Stimulated activated CD8-positive, alpha-beta memory T cell treated with anti-CD3 and anti-CD28 coated beads, Interleukin-7, amount 100 ng/mL, for 4 hours (primary cell): ENCODE measurements at regions not wholly inside any gene's neighbourhood (a gene's known extent, or its start where the extent isn't known, plus 50 kb on each side); places are given as distances from the start of the nearest gene placed in this dataset.

Experiments used
- DNase-seq, 2 donors: peaks; one replicate each; pipeline ENCODE4 v3.0.0-alpha.2; 2020; ENCODE audit warnings: low read depth in 2 of 2

DNA sequence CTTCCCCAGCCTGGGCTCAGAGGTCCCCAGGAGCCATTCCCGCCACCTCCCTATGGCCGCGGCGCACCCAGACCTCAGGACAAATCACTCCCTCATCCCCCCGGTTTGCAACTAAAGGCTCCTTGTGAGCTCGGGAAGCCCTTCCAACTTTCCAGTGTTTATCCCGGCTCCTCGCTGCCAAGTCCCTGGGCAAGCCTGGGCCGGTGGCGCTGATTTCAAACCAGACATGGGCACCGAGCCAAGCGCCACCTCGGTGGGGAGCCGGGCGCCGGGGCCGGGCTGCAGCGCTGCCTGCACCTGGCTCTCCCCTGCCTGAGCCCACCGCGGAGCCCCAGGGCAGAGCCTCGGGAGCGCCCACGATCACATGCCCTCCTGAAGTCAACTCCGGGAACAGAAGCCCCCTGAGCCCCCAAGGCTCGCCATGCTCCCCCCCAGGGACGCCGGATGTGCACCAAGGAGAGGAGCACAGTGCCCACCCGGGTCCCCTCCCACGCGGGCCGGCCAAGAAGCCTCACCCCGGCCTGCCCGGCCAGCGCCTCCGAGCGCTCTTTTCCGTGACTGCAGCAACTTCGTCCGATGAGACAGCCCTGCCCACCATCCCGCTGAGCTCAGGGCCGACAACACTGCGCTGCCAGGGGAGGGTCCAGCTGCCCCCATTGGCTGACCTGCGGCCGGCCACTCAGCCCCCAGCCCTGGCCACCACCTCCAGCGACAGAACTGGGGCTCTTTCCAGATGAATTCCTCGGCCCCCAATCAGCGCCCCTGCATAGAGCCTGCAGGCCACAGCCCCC is 50.0 kb downstream of the NCOR2 start:
- no peak for DNase-seq

DNA sequence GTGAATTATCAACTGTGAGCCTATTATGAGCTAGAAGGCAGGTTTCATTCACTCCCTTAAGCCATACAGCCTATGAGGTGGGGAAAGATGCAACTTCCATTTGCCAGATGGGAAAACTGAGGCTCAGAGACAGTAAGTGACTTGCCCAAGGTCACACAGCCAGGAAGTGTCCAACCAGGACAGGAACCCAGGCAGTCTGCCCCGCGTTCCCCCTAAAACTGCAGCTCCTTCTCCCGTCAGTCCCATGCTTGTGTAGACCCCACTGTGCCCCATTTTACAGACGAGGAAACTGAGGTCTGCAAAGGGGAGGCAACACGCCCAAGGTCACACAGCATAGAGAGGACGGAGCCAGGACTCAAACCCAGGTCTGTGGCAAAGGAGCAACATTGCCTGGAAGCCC is 50.6 kb downstream of the NCOR2 start:
- no peak for DNase-seq

DNA sequence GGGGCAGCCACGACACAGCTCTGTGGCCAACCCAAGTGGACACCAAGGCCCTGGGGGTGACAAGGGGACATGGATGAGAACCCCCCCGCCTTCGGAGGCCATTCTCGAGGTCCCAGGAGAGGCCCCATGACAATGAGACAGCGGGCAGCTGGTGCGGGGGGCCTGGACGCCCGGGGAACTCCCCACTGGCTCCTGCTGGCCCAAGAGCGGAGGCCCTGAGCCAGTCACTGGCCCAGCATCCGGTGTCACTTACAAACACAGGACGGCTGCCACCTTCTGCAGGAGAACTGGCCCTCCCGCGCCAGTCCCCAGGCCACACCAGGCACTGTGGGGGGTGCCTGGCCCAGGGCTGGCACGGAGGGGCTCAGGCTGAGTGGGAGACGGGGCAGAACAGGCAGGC is 51.4 kb downstream of the NCOR2 start:
- DNase-seq = no peak

DNA sequence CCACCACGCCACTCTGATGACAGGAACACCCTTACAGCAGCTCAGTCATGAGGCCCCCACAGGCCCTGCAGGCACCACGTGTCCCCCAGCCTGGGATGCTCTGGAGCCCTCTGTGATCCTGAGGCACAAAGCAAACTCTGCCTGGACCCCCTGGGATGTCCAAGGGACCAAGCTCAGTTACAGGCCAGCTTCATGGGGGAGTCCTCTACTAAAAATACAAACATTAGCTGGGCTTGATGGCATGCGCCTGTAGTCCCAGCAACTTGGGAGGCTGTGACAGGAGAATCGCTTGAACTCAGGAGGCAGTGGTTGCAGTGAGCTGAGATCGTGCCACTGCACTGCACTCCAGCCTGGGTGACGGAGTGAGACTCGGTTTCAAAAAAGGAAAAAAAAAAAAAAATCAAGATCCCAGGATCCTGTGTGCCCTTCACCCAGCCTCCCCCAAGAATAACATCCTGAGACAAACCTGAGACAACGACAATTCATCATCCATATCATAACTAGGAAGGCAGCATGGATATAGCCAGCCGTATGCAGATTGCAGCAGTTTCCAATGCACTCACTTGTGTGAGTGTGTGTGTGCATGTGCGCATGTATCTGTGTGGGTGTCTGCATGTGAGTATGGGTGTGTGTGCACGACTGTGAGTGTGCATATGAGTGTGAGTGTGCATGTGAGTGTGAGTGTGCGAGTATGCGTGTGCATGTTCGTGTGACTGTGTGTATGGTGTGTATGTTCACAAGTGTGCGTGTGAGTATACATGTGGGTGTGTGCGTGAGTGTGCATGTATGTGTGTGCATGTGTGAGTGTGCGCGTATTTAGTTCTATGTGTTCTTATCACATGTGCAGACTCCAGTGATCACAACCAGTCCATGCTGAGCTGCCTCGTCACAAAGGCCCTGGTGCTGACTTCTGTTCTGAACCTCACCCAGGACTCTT is 52.1 kb downstream of the NCOR2 start:
- DNase-seq = no peak

DNA sequence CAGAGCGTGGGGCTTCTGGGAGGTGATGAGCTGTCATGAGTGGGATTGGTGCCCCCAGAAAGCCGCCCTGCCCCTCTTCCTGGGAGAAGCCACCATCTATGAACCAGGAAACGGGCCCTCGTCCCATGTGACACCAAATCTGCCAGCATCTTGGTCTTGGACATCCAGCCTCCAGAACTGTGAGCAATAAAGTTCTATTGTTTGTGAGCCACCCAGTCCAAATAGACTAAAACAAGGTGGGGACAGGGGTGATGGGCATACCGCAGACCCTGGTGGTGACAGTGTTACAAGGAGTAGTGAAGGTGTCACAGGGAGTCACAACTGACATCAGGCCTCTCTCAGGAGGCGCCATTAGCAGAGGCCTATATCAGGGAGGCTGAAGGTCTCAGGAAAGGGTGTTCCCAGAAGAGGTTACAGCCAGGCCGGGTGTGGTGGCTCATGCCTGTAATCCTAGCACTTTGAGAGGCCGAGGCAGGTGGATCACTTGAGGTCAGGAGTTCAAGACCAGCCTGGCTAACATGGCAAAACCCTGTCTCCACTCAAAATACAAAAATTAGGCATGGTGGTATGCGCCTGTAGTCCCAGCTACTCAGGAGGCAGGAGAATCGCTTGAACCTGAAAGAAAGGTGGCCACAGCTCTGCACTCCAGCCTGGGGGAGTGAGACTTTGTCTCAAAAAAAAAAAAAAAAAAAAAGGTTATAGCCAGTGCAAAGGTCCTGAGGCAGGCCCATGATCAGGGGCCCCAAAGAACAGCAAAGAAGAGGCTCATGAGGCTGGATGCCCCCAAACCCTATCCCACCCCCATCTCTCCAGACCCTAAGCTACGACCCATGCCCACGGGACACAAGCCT is 53.0 kb downstream of the NCOR2 start:
- DNase-seq = no peak

DNA sequence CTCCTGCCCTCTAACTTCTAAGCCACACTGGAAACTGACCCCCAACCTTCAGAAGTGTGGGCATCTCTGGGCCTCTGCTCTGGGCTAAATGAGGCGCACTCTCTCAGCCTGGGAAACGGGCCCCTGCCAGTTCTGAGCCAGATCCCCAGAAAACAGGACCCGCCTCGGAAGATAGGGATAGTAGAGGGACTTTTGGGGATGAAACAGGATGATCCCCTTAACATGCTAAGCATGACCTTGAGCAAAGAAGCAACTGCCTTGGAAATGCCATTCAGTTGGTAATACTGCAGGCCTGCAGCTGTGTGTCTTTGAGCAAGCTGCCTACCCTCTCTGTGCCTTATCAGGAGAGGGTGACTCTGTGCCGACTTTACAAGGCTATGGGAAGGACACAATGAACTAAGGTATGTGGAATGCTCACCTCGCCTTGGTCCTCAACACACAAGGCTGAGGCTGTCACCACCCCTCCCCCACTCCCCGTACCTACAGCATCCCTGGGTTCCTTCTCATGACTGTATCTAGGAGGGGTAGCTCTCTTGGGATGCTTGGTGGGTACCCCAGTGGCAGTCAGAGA is 54.0 kb downstream of the NCOR2 start:
- no peak for DNase-seq

DNA sequence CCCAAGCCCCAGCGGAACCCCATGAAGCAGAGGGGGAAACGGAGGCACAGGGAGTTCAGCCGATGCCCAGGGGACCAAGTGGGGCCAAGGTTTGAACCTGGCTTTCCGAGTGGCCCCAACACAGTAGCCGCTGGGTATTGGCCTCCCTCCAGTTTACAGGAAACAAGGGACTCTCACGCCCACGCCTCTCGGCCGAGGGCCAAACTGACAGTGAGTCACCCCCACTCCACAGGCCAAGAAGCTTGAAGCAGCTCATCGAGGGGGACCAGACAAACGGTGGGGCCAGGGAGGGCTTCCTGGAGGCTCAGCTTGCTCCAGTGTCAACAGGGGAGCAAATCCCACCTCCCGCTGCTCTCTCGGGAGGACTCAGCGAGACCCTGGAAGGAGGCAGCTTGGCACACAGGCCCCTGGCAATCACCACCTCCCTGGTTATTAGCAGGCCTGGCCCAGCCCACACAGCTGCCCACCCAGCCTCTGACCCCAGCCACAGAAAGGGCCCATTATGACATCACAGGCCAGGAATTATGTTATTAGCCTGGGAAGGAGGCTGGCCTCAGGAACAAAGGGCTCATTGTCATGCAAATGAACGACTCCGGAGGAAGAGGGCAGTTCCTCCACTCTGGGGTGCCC is 54.6 kb downstream of the NCOR2 start:
- no peak for DNase-seq

DNA sequence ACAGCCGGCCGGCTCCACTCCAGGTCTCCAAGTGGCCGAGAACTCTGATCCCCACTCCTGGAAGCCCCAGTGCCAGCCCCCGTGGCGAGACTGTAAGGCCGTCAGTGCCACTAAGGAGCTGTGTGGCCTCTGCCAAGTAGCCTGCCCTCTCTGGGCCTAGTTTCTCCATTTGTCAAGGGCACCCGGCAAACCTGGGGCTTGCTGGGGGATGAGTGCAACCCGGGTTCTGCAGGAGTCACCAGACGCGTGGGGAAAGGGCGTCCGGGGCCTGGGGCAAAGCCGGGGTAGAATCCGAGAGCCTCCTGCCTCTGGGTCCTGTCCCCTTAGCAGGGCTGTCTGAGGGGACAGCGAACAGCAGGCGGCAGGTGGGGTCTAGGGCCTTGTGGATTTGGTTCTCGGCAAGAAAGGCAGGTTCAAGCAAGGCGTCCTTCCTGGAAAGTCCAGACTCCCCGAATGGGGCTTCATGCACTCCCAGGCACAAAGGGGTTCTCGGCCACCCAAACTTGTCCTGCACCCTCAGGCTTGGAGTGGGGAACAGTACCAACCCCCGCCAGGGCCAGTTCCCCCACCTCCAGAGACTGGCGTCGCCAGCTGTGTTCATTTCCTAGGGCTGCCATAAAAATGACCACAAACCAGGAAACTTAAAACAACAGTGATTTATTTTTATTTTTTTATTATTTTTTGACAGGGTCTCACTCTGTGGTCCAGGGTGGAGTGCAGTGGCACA is 56.0 kb downstream of the NCOR2 start:
- no peak for DNase-seq

DNA sequence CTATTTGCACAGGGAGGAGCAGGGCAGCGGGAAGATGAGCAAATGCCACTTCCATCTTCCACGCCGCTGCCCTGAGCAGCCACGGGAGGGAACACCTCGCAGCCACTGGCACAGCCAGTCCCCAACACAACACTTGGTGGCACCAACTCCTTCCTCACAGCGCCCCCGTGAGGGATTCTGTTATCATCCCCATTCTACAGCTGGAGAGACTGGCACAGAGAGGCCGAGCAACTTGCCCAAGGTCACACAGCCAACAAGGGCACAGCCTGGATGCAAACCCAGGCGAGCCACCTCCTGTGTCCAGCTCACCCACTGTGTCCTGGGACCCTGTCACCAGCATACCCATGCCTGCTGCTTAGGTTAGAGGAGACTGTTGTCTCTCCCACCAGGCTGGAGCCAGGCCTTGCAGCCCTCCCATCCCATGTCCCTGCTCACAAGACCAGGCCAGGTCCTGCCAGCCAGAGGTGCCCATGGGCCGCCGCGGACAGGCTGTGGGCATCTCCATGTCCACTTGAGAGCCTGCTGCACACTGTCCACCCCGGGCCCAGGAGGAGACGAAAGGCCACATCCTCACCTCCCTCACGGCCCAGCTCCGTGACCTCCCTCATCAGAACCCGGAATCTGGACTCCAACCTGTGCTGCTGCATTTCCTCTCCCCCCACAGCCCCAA is 57.0 kb downstream of the NCOR2 start:
- no peak for DNase-seq

DNA sequence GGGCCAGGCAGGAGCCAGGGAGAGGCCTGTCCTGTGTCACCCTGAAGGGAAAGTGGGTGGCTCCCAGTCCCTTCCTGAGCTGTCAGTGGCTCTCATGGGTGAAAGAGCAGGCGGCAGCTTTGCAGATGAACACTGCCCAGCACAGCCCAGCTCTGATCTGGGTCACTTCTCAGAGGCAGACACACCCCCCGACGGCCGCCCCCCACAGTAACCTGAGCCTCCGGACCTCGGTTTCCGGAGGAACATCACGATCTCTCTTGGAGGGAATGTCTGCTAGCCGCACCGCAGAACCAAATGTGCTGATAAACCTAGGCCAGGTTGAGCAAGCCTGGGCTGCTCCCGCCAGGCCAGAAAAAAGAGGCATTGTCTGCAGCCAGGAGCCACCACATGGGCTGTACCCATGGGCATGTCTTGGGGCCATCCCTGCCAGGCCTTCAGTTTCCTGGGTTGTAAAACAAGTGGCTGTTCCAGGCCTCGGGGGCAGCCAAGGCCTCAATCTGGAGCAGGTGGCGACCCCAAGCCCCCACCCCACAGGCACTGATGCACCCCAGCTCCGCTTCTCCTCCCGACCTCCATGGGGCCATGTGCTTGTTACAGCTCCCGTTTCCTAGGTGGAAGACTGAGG is 57.6 kb downstream of the NCOR2 start:
- no peak for DNase-seq

DNA sequence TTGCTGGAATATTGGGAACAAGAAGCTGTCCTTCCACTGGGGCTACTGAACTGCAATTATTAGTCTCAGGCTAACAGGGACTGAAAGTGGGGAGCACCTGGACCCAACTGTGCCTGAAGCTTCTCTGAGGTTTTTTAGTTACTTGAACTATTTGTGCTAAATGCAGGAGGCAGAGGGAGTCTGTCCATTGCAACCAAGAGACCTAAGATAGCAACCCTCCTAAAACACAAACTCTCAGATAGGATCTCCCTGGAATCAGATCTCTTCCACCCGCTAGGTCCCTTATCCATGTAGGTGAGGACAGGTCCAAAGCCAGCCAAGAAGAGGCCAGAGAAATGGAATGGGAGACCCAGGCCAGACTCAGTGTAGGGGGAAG is 58.1 kb downstream of the NCOR2 start:
- DNase-seq = no peak

DNA sequence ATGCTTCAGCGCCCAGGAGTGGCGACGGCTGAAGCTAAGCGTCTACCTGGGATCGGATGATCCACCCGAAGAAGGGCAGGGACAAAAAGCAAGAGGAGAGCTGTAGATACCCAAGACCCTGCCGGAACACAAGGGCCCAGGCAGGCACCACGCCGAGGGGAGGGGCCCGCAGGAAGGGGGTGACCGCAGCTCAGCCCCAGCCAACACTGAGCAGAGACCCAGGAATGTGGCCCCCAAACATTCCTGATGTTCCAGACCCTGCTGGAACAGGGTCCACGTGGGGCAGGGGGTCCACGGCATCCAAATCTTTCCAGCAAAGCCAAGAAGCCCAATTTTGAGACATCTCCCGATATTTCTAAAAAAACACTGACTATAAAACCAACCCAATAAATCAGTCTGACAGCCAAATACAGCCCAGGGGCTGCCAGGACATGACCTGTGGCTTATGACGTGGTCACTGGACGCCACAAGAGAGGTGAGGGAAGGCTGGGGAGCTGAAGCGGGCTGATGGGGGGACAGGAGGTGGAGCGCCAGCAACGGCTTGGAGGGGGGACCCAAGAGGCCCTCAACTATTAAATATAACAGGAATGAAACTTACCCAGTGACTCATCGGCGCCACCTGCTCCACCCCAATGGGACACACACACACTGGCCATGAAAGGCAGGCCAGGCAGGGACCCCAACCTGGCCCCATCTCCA is 58.9 kb downstream of the NCOR2 start:
- DNase-seq = no peak

DNA sequence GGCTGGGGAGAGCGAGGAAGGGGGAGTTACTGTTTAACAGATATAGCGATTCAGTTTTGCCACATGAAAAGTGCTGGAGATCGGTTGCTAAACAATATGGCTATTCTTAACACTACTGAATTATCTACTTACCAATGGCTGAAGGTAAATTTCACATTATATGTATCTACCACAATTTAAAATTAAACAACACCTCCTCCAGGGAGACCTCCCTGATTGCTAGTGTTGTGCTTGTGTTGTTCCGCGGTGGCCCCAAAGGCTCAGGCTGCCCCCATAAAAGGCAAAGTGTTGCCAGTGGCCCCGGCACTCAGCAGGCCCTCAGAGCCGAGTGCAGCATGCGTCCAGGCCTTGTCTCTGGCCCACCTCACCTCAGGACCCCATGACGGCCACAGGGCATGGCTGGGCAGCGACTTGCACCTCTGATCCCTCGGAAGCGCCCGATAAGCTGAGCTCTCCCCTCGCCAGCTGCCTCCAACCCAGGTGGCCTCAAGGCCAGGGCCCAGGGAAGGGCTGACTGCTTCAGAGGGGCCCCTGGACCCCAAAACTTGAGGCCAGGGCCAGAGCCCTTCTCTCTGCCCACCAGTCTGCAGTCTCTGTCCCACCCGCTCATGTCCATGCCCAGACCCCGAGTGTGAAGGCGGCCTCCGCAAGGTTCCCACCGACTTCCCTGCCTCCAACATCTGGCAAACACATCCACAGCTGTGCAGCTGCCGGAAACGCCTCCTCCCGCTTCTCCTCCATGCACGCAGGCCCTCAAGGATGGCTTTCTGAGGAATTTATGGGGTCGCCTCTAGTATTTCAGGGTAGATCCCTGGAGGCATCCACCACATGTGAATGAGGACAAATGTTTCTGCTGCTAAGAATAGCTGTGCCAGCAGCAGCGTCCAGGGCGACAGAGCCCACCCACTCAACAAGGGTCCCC is 60.0 kb downstream of the NCOR2 start:
- no peak for DNase-seq

DNA sequence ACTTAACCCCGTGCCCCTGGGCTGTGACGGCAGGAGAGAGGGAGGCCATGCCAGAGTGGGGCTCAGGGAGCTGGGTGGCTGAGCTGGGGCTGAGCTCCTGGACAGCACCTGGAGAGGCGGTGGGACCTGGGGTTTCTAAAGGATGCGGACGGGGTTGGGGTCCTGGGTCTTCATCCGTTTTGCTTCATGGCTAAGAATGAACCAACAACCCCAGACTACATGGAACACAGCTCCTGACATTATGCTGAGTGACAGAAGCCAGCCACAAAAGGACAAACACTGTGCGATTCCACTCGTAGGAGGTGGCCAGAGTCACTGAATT is 60.6 kb downstream of the NCOR2 start:
- no peak for DNase-seq

DNA sequence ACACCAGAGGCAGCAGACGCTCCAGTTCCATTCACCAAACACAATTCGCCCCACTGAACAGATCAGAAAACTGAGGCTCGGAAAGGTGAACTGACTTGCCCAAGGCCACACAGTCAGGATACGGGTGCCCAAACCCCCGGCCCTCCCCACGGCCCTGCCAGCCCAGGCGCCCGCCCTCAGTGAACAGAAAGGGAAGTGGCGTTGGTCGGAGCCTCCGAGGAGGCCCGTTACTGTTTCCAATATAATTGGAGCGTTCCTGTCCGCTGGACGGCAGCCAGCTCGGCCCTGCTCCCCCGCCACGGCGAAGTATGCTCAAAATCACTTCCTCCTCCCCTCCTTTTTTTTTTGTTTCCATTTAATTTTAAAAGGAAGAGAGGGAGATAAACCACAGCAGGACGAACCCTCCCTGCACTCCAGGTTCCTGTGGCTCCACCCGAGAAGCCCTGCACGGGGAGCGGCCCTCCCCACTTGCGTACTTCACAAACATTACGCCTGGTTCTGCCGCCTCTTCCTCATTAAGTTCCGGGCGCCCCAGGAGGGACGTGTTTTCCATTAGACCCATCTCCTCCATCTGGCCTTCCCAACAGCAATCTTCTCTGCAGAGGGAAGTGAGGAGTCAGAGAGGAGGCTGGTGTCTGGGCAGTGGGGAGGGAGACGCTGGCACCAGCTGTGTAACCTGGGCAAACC is 61.1 kb downstream of the NCOR2 start:
- no peak for DNase-seq

DNA sequence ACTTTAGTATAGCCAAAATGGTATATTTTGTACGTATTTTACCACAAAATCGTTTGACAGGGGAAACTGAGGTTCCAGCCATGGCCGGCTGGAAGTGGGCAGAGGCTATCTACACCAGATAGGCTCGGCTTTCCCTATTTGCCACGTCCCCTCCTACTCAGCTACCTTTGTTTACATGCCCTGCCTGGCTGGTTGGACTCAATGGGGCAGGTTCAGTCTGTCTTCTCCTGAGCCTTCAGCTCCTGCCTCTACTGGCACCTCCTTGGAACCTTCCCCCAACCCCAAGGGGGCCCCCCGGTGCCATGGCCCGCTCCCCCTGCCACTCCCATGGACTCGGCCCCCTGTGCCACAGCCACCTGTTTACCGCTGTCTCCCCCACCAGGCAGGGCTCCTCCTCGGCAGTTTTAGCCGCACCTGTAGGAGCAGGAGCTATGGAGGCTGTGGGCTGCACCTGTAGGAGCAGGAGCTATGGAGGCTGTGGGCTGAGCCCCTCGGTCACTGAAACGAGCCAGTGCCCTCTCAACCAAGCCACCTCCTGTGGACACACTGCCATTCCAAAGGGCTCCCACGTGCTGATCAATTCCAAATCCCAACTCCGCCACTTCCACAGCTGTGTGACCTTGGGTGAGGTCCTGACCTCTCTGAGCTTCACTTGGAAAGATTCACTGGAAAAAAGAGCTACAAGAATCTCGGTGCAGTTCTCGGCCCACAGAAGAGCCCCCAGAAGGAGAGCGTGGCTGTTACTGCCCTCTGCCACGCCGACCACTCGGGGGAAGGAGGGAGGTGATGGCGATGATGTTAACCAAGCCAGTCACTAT is 62.2 kb downstream of the NCOR2 start:
- no peak for DNase-seq
